Hepatocyte (in vitro differentiated cells): ENCODE measurements at regions not wholly inside any gene's neighbourhood (a gene's known extent, or its start where the extent isn't known, plus 50 kb on each side); places are given as distances from the start of the nearest gene placed in this dataset.

Source experiments
- CTCF ChIP-seq: fragments of 200-600 bp; sonication (generic); IDR thresholded peaks from 2 replicates; pipeline ENCODE4 v1.5.1; 2016; ENCODE audit warnings: antibody characterized with exemption, mild to moderate bottlenecking; ENCODE audit not compliant: poor library complexity
- EZH2 ChIP-seq: fragments of 200-600 bp; sonication (generic); IDR thresholded peaks from 2 replicates; pipeline ENCODE4 v1.6.1; 2016; ENCODE audit warnings: antibody characterized with exemption, mild to moderate bottlenecking, borderline replicate concordance

GRCh38 chr12:58633479-58633878 is 286.8 kb downstream of the LRIG3 start:
- TF ChIP-seq CTCF = no peak
- no peak for TF ChIP-seq EZH2
